Hippocampal formation (tissue), 2 donors: ENCODE measurements at regions not wholly inside any gene's neighbourhood (a gene's known extent, or its start where the extent isn't known, plus 50 kb on each side); places are given as distances from the start of the nearest gene placed in this dataset.

Experiments used
- DNase-seq, 2 donors: peaks; one replicate each; lab custom pipeline; 2025; lab: John Stamatoyannopoulos, UW

DNA sequence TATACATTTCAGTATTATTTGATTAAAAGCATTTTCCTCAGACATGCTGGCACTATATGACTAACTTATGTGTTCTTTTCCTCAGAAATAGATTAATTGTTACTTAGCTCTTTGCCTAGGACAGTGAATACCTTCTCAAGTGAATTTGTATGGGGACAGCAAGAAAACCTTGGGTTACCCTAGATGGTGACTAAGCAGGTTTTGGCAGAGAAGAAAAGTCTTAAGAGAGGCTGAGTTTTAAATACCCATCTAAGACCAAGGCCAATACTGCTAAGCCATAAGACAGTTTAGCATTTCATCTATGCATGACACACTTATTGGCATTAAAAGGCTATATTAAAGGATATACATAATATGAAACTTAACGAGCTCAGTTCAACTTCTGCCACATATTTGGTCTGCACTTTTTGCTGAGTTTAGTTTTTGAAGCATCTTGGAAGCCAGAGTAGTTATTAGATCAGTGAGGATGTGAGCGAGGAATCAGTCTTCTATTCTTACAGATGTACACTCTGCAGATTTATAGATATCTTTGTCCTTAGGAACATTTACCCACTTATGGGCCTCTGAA lies 54.6 kb upstream of the FAM3C start:
- DNase-seq = no peak

DNA sequence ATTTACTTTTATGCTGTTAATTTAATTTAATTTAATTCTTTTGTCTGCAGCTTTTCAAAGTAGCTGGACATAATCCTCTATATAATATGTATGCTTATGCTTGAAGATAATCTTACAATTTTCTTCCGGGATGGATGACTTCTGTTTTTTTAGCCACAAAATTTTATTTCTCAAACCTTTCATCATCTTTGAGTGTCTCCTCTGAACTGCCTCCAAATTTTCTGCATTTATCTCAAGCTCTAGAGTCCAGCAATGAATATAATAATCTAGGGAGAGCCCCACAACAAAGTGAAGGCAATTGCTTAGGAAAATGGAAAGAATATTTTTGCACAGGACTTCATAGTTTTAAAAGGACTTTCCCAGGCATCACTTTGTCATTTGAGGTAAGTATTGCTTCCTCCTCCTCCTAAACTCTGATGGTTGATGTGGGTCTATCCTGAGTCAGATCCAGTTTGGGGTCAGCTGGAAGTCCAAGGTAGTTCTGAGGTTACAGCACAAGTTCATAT lies 53.7 kb upstream of the FAM3C start:
- DNase-seq = no peak

DNA sequence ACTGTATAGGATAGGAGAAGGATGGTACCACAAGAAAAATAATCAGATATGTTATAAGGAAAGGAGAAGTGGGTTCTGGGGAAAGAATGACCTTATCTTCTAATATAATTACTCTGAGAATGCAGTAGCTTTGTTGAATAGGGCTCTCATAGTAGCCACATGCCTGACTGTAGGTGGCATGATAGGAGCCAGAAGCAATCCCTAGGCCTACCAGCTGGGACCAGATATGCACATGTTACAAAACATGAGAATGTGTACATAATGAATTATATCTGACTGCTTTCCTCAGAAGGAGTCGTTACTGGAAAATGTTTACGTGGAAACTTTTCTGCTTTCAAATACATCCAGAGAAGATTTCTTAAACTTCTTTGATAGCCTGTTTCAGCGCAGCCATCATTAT lies 53.2 kb upstream of the FAM3C start:
- no peak for DNase-seq

DNA sequence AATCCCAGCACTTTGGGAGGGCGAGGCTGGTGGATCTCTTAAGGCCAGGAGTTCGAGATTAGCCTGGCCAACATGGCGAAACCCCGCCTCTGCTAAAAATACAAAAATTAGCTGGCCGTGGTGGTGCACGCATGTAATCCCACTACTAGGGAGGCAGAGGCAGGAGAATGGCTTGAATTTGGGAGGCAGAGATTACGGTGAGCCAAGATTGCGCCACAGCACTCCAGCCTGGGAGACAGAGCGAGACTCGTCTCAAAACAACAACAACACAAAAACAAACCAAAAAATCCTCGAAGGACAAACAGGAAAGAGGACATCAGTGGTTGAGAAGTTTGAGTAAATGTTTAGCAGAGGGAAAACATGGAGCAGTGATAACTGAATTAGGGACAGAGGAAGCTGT lies 52.3 kb upstream of the FAM3C start:
- no peak for DNase-seq

DNA sequence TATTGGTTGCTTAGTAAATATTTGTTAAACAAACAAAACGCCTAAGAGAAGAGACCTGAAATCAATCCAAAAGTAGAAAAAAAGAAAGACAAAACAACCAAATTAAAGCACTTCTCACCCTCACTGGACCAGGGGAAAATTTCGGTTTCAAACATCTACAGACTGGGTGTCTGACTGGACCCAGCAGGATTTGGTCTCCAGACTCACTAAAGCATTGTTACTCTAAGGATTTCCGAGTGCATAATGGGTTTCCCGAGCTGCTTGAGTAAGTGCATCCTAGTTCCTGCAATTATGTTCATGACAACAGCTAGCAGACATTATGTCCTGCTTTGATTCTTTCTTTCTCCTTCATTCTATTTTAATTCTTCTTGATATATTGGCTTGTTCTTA lies 51.8 kb upstream of the FAM3C start:
- no peak for DNase-seq

DNA sequence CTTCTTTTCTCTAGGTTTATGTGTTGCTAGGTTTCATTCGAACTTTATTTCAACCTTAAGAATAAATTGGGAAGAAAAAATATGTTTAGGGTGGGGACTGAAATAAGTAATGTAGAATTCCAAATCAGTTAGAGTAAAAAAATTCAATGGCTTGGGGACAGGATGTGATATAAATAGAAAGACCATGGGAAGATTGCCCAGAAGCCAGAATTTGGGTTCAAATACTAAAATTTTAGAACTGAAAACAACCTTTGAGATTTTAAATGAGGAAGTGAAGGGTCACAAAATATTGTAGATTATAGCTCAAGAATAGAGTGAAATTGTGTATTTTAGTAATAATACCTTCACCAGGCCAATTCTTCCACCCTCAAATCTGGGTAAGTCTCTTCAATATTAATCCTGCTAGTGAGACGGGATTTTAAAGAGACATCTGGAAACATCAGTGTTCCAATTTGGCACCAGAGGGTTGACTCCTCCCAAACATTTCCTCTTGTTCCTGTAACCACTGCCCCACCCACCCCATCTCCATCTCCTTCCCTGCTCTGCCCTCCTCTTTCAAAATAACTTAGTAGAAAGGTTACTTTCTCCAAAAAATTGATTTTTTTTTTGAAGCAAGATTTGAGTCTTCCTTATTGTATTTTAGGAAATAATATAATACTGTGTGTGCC lies 51.3 kb upstream of the FAM3C start:
- no peak for DNase-seq

DNA sequence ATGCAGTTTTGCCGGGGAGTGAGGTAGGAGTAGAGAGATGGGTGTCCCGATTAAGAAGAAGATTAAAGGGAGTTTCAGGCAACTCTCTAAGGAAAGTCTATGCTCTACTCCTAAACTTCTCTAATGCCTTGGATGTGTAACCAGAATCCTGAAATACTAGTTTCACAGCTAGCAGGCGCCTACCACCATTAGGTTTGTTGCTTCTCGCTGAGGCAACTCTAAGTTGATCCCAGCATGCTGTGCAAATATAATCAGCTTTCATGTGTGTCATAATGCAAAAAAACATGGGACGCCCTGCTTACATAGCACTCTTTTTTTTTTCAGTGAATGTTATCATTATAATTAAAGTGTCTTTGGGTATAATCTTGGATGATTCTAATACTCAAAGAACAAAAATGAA lies 50.4 kb upstream of the FAM3C start:
- no peak for DNase-seq
